ENCODE measurements at regions not wholly inside any gene's neighbourhood (a gene's known extent, or its start where the extent isn't known, plus 50 kb on each side); places are given as distances from the start of the nearest gene placed in this dataset.

DNA sequence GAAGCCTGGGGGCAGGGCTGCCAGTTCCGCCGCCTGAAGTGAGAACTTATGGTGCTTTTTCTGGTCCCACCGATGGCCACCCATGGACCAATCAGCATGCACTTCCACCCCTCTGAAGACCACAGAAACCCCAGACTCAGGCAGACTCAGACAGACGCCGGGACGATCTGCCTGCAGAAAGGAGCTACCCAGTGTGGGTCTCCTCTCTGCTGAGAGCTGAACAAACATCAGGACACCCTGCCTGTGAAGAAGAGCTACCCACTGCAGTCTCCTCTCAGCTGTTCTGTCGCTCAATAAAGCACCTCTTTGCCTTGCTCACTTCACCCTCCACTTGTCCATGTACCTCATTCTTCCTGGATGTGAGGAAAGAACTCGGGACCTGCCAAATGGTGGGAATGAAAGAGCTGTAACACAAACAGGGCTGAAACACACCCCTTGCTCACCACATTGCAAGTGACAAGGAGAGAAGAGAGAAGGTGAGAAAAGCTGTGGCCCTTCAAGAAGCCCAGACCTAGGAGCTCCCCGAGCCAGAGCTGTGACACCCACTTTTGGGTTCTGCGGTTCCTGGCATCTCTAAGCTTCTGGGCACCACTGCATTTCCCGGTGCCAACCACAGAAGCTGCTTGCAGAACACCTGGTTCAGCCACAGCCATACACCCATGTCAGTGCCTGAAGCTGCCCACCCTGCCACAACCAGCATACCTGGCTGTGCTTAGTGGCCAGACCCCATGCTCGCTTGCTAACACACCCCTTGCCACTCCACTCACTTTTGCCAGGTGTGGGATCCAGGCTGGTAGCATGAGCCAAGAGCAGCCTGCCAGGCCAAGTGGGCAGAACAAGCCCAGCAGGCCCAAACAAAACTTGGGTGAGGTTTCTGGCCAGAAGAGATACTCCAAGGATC, 114.3 kb upstream of the TSLP start:
- TF ChIP-seq, protein P1, sequence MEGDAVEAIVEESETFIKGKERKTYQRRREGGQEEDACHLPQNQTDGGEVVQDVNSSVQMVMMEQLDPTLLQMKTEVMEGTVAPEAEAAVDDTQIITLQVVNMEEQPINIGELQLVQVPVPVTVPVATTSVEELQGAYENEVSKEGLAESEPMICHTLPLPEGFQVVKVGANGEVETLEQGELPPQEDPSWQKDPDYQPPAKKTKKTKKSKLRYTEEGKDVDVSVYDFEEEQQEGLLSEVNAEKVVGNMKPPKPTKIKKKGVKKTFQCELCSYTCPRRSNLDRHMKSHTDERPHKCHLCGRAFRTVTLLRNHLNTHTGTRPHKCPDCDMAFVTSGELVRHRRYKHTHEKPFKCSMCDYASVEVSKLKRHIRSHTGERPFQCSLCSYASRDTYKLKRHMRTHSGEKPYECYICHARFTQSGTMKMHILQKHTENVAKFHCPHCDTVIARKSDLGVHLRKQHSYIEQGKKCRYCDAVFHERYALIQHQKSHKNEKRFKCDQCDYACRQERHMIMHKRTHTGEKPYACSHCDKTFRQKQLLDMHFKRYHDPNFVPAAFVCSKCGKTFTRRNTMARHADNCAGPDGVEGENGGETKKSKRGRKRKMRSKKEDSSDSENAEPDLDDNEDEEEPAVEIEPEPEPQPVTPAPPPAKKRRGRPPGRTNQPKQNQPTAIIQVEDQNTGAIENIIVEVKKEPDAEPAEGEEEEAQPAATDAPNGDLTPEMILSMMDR (IDR thresholded peaks at IDR 0.05; ENCODE audit: extremely low read depth, missing control alignments): no peak

DNA sequence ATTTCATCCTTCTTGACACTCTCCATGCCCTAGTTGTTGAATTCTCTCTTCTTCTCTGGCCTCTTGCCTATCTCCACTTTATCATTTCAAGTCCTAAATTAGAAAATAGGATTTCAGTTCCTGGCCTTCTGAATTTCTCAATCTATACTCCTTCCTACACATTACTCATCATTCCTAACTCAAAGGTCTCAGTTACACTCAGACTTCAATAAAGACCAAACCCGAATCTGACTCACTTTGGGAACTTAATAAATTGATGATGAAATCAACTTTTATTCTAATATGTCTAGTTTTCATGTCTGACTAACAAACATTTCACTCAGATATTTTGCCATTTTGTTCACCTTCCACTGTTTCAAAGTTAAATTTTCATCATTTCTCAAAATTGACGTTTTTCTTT, 113.6 kb upstream of the TSLP start:
- DNase-seq (ENCODE audit: low spot score): no peak
- TF ChIP-seq, protein P1 (IDR thresholded peaks at IDR 0.05; ENCODE audit: extremely low read depth, missing control alignments): no peak

More for the DNA sequence above, 114.3 kb upstream of the TSLP start:
- DNase-seq (ENCODE audit: low spot score): no peak

DNA sequence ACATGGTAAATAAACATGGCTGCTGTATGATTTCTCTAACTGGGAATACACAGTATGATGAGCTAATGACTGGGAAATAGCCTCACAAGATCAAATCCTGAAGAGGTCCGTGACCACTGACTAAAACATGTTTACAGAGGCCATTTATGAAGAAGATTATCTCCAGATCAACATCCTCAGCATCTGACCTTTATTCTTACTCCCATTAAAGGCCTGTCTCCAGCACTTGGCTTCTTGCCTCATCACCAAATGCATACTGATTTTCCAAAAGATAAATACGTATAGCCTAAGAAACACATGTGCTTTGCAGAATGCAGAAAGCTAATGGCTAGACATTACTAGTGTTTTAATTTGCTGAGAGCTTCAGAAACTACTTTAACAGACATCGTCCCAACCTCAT, 108.0 kb upstream of the TSLP start:
- no peak for DNase-seq (ENCODE audit: low spot score)
- TF ChIP-seq, protein P1 (IDR thresholded peaks at IDR 0.05; ENCODE audit: extremely low read depth, missing control alignments): no peak

DNA sequence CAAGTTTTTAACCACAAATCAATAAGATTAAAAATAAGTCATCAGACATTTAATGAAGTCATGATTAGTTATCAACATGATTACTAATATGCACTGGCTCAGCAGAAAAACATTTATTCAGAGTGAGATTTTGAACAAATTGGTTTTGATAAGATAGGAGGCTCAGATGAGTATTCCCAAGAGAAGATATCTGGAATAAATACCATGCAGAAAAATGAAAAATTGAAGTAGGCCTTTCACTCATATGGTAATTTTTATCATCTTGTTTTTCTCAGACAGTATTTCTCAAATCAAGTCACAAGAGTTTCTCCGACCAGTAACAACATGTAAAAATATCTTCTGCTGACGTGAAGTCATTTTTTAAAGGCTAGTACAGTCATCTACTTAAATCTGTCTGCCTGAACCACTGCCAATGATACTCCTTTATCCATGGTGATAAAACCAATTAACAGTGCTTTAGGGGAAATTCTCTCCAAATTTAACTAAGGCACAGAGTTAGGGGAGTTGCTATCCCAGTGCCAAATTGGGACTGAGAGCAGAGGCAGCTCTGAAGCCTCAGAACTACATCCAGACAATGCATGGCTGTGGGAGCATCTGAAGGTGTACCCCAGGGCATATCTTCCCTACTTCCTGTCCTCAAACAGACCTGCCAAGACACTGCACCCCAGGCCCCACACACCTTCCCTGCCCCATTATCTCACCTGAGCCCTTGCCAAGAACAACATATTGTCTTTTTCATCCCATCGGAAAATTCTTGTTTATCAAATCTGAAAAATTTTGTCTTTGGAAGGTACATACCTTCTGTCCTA, 105.5 kb upstream of the TSLP start:
- TF ChIP-seq, protein P1 (IDR thresholded peaks at IDR 0.05; ENCODE audit: extremely low read depth, missing control alignments): no peak
- no peak for DNase-seq (ENCODE audit: low spot score)

DNA sequence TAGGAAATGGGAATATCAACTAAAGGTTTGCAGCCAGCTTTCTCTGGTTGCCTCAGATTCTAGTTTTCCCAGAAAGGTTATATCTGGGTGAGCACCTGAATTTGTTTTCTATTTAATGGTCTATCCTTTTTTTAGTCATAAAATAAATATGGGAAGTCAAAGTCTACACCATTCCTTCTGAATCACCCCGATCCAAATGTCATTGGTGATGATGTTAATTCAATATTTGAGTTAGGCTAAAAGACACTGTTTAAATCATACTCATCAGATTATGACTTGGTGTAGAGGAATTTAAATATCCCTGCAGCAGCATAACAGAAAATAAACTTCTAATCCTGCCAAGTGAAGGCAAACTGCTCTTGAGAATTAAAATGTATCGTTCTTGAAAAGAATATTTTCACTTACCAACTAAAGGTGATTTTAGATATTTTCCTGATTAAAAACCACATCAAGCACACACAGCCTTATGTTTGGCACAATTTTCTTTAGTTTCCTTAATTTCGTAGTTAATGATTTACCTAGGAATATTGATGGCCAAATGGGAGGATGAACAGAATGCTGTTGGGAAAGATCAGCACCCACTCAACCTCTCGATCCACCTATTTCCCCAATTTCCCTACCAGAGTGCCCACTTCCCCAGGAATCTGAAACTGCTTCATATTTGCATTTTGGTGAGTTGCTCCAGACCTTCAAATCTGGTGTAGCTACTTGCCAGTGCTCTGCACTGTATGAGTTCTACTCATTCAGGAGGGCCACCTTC, 103.1 kb upstream of the TSLP start:
- TF ChIP-seq, protein P1 (IDR thresholded peaks at IDR 0.05; ENCODE audit: extremely low read depth, missing control alignments): no peak
- DNase-seq (ENCODE audit: low spot score): no peak

DNA sequence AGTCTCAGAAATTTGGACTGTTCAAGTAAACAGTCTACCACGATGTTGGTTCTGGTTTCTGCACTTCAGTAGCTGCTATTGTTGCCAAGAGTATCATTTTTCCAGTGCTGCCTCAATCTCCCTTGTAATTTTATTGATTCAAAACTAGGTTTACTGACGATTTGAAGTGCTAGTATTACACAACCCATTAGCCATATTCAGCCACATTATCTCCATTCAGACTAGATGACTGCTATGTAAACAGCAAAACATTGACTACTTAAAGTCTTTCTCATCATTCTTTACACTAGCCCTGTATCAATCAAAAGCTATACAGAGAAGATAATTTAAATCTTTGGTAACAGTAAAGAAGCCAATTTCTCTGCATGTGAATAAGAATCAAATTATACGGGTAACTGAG, 102.0 kb upstream of the TSLP start:
- DNase-seq (ENCODE audit: low spot score): no peak
- TF ChIP-seq, protein P1 (IDR thresholded peaks at IDR 0.05; ENCODE audit: extremely low read depth, missing control alignments): no peak

All from GM20000 (cell line).